Erythroblast (primary cell): ENCODE measurements at regions not wholly inside any gene's neighbourhood (a gene's known extent, or its start where the extent isn't known, plus 50 kb on each side); places are given as distances from the start of the nearest gene placed in this dataset.

ENCODE experiments used
- GATA1 ChIP-seq: IDR thresholded peaks from 2 replicates; pipeline ENCODE4 v1.6.1; 2011; ENCODE audit warnings: low read depth, mild to moderate bottlenecking, control low read depth, low read length, moderate library complexity
- POLR2A ChIP-seq: IDR thresholded peaks from 2 replicates; pipeline ENCODE4 v1.6.1; 2011; ENCODE audit warnings: mild to moderate bottlenecking, low read length

GRCh38 chr1:194280463-194280862 is 1094.0 kb upstream of the B3GALT2 start:
- TF ChIP-seq POLR2A = no peak
- TF ChIP-seq GATA1 = no peak
